Hematopoietic multipotent progenitor cell treated with erythropoietin and hydrocortisone succinate and interleukin-3 and kit ligand, for 15 days (in vitro differentiated cells): ENCODE measurements at regions not wholly inside any gene's neighbourhood (a gene's known extent, or its start where the extent isn't known, plus 50 kb on each side); places are given as distances from the start of the nearest gene placed in this dataset.

Experiments
- DNase-seq: peaks from one replicate; pipeline ENCODE4 v3.0.0-alpha.2; 2015; ENCODE audit warnings: low spot score

DNA sequence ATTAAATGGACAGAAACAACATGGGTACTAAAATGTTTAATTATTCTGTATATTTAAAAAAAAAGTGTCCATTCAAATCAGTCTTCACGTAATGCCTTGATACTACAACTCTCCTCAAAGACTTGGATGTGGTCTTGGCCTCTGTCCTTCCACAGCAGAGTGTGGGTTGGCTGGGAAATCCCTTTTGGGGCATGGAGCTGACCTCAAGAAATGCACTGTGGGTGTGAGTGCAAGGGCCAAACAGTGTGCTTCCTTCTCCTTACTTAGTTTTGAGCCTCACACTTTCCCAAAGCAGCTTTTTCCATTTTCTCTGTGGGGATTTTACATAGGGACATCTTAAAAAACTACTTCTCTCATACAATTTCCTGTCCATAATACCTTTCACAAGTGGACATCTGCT, 607.4 kb downstream of the EFNB2 start:
- DNase-seq, result no peak

- DNase-seq, result no peak
Observed at GRCh38 chr13:105925496-105925895, 610.0 kb downstream of the EFNB2 start.

DNA sequence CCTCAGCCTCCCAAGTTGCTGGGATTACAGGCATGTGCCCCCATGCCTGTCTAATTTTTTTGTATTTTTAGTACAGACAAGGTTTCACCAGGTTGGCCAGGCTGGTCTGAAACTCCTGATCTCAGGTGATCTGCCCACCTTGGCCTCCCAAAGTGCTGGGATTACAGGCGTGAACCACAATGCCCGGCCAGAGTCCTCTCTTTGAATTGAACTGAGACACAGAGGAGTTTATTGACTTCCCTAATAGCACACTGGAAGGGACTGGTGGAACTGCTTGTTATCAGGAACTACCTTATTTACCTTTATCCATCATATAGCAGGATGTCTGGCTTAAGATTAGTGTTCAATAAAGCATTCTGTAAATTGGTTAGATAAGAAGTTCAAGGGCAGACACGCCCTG, 613.8 kb downstream of the EFNB2 start:
- DNase-seq, result no peak

DNA sequence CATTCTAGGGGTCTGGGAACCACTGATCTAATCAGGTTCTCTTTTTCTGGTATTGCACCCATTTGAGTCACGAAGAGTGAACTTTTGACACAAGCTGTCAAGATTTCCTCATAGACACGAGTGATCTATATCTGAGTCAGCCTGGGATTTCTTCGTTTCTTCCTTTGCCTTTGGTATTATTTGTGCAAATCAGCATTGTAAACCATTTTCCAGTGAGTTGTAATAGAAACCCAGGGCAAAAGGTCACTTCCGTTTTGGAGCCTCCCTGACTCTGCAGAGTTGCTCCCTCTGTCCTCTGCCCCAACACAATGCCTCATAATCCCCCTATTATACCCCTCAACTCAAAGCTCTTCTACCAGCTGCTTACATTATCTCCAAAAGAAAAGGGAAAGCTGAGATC, 615.1 kb downstream of the EFNB2 start:
- no peak for DNase-seq

DNA sequence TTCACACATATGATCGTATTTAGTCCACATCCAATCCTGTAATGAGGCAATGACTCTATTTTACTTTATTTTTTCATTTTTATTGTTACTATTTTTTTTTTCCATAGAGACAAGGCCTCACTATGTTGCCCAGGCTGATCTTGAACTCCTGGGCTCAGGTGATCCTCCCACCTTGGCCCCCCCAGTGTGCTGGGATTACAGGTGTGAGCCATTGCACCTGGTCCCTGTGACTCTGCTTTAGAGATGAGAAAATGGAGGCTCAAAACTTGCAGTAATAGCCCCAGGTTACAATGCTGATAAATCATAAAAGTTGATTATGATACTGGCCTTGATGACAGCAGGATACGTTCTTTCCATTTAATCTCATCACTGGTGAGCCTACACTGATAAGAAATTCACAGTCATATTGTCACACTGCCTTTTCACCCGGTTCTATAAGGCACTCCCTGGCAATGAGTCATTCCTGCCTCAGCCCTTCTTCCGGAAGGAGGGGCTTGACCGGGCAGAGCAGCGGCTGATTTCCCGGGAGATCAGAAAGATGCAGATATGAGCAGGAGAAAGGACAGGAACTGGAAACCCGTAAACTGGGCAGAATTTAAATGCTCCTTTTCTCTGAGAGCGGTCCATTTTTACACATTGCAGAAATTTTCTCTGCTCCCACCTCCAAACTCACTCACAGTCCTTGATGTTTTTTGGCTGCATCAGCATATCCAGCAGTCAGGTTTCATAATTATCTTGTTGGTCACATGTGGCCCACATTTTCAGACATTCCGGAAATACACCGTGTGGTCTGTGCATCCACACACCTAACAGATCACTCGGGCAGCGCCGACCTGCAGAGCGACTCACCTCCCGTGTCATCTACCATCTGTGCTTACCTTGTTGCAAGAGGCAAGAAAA, 616.4 kb downstream of the EFNB2 start:
- DNase-seq, result no peak

DNA sequence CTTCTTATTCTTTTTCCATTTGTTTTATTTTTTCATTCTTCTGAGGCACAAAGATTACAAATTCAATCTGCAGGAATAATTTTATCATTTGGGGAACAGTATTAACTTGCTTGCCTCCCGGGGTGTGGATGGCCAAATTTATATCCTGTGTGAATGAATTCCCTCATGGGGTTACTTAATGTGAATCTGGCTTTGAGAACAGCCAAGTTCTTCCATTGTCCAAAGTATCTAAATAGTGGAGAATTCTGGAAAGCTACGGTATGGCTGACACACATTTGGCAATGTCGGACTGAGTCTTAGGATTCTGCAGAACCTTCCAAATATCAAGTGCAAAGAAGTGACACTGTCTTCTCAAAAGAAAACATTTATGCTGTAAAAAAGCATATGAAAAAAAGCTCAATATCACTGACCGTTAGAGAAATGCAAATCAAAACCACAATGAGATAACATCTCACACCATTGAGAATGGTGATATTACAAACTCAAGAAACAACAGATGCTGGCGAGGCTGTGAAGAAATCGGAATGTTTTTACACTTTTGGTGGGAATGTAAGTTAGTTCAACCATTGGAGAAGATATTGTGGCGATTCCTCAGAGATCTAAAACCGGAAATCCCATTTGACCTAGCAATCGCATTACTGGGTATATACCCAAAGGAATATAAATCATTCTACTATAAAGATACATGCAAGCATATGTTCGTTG, 620.2 kb downstream of the EFNB2 start:
- DNase-seq, result no peak

DNA sequence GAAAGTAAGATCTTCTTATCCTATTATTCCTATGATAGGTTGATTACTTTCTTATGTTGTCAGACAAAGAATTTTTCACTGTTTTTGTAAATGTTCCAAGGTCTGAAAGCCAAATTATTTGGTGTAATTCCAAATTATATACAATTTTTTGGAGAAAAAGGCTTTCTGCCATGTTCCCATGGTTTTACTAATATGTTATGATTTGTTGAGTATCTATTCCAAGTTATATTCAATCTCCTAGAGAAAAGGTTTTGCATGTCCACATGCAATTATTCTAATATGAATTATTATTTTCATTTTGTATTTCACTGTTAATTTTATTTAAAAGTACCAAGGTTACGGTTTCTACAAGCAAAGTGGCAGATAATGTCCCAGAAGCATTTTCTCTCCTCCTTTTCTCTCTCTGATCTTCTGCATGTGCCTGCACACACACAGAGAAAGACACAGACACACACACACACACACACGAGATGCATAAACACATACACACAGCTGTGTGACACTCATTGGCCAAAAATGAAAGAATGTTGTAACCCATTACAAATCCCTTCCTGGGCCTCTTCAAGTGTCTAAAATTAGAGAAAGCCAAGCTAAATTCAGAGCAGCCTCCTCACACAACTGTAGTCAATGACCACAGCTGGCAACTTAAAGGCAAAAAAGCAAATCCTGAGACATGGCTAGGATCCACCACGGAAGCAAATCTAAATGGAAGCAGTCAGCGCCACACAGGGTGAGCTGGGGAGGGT, 621.0 kb downstream of the EFNB2 start:
- no peak for DNase-seq

- no peak for DNase-seq
Observed at GRCh38 chr13:105908586-105908985, 626.9 kb downstream of the EFNB2 start.

DNA sequence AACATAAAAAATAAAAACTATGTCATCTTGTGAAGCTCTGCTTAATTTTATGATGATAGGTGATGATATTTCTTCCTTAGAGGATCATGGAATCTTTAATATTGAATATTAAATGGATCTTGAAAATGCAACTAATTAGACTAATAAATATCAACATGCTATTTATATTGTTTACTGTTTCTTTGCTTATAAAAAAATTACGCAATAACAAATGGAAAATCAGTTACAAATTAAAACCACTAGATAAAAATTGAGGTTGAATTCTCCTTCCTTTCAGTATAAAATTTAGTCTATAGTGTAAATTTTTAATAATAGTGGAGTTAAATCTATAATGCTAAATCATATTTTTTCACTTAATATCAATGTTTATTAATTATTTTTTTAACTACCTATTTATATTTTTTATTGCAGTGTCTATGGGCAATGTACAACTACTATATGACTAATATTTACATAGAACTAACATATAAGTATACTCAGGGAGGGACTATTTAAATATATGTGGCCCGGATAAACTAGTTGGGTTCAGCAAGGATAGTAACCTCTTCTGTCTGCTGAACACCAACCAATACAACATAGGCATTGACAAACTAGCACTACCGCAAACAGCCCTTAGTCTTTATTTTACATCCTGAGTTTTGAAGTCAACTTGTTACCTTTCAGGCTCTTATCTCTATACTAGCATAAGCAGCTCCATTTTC, 628.0 kb downstream of the EFNB2 start:
- no peak for DNase-seq

GRCh38 chr13:105906746-105907145, 628.7 kb downstream of the EFNB2 start:
- no peak for DNase-seq

DNA sequence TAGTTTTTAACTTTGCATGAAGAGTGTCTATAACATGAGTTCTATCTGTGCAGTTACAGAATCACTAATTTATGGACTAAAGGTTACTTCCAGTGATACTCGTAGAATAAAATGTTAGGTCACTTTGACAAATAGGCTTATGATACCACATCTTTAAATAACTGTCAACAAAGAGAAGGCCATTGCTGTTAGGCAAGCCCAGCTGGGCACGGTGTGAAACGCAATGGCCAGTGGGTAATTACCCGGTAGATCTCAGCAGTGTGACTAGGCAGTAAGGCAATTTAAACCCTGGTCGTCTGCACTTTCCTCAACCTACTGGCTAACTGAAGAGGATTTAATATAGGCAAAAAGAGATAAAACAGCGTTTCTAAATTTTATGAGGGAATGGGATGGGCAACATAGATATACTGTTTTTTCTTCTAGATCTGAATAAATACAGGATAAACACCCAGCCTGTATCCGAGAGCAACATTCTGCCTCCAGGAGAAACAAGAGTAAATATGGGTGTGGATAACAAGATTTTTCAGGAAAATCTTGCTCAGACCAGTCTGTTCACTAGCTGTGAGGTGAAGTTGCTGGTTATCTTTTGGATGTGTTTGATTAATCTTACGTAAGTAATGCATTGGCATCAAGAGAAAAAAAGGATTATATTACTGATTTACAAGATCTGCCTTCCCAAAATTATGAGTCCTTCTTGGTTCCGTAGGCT, 631.3 kb downstream of the EFNB2 start:
- DNase-seq, result no peak

DNA sequence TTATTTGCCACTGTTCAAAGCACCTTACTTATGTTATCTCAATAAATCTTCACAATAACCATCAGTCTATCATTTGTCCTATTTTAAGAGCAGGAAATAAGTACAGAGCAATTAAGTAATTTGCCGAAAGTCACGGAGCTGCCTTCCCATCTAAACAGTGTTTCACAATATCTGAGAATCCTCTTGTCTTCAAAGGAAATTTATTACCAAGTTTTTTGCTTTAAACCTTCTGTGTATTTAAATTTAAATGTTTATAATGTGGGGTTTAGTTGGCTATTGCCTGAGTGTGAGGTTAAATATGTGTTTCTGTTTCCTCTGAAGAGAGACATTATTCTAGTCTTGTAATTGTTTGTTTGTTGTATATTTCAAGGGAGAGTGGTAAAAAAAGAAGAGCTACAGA, 633.1 kb downstream of the EFNB2 start:
- no peak for DNase-seq

DNA sequence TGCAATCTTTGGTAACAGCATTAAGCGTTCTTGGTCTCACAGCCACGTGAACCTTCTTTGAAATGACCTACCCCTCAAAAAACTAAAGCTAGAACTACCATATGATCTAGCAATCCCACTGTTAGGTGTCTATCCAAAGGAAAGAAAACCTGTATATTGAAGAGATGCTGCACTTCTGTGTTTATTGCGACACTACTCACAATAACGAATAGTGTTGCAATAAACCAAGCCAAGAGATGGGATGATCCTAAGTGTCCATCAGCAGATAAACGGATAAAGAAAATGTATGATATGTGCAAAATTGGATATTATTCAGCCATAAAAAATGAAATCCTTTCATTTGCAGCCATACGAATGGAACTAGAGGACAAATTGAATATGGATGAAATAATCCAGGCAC, 637.9 kb downstream of the EFNB2 start:
- DNase-seq, result no peak

DNA sequence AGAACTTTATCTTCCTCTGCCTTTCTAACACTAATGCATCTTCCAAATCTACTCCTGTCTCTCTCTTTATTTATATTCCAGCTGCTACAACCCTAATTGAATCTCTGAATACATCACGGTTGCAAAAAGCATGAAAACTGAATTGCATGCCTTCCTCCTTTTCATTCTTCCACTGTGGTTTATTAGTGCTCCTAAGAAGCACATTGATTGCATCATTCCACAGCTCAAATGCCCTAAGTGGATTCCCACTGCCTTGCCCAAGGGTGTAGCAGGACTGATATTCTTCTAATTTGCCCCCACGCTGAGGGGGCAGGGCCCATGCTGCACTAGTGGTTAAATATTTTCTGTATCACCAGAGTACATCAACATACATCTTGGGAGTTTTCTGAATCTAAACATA, 640.8 kb downstream of the EFNB2 start:
- no peak for DNase-seq

GRCh38 chr13:105890509-105890908, 645.0 kb downstream of the EFNB2 start:
- DNase-seq, result no peak

DNA sequence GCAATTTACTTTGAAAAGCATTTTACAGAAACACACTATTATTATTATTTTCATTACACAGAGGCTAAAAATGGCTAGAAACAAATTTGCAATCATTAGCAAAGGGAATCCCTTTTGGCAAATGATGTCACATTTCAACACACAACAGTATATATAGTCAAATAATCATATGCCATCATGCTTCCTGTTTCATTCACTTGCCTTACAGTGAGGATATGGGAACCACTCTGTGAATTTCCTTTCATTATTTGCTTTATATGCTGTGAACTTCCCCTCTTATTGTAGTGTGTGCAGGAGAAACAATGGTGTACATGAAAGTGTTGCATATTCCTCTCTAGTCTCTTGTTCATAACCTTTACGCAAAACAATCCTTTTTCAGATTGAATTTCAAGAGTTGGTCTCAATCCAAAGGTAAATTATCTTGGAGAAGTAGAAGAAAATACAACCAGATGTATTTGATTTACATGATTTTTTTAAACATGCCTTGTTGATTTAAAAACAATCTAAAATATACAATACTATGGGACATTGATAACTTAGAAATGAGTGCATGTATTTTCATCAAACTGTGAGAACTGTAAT, 657.3 kb downstream of the EFNB2 start:
- DNase-seq, result no peak

- no peak for DNase-seq
Observed at GRCh38 chr13:105874814-105875213, 660.6 kb downstream of the EFNB2 start.

GRCh38 chr13:105871768-105872167, 663.7 kb downstream of the EFNB2 start:
- no peak for DNase-seq

DNA sequence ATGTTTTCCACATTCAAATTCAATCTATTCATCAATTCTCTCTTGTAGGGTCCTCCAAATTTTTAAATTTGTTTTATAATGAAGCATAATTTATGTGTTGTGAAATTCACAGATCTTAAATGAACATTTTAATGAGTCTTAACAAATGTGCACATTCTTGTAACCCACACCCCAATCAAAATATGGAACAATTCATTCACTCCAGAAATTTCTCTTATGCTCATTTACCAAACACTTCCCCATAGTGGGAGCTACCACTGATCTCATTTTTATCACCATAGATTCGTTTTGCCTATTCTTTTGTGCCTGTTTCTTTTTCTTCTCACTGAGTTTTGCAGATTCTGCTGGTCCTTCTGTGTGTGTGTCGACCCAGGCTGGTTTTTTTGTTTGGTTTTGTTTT, 664.1 kb downstream of the EFNB2 start:
- DNase-seq, result no peak

- DNase-seq, result no peak
Observed at GRCh38 chr13:105863300-105863920, 672.1 kb downstream of the EFNB2 start.

DNA sequence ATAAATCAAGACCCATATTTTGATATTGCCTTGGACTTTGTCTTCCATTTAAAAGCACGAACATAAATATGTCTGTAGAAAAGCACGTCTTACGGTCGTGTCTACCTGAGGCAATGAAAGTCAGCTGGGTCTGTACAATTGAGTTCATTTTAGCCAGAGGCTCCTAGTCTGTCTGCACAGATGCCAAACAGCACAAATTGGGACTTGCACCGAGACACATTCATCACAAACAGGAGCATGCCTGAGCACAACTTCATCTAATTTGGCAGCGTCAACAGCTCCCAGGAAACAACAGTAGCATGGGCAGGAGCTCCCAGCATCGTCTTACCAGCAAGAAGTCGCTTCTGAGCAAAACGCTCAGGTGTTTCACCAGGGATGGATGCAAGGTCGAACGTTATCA, 687.0 kb downstream of the EFNB2 start:
- DNase-seq, result no peak
